HG03108 (cell line): ENCODE measurements at regions not wholly inside any gene's neighbourhood (a gene's known extent, or its start where the extent isn't known, plus 50 kb on each side); places are given as distances from the start of the nearest gene placed in this dataset.

Experiments
- ATAC-seq: cut with Tn5 transposase; IDR thresholded peaks from one replicate; pipeline ENCODE4 v1.9.1; 2021; ENCODE audit warnings: moderate library complexity; ENCODE audit not compliant: unreplicated experiment

DNA sequence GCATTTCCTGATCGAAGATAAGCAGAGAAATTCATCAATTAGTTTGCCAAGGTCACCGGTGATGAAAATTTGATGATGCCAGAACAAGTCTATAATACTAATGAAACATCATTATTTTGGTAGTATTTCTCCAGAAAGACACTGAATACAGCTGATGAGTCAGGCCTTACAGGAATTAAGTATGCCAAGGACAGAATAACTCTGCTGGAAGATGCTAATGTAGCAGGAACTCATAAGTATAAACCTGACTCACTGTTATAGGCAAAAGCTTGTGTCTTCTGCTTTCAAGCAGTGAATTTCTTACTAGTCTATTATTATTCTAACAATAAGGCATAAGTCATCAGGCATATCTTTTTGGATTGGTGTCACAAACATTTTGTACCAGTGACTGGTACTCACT is 1825.1 kb upstream of the IGFBP7 start:
- ATAC-seq, result no peak

DNA sequence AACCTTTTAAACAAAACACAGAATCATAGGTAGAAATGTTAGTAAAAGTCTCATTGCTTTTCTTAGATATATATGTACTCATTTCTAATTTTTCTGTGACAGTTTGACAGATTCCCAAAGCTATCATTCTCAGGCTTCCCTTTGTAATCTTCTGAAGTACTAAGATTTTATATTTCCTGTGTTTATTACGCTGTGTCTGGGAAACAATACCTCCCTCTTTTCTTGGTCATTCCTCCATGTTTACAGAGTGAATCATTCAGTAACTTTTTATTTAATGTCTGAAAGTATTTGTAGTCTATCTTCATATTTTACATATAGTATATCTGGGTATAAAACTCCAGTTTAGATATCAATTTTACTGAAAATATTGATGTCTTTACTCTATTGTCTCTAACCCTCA is 1826.3 kb upstream of the IGFBP7 start:
- ATAC-seq, result no peak

DNA sequence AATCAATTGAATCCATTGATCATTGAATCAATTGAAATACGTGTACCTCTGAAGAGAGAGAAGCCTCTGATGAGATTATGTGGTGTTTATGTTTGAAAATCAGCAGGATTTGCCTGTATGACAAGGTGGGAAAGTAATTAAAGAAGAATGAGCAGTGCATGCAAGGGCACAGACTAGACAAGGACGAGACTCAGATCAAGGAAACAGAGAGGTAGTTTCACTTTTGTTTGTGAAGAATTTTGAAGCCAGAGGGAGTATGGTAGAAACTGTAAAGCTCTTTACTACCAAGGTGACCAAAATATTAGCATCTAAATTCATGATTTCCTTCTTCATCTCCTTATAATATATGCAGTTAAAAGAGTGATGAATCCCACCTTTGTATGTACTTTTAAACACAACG is 1830.0 kb upstream of the IGFBP7 start:
- no peak for ATAC-seq

DNA sequence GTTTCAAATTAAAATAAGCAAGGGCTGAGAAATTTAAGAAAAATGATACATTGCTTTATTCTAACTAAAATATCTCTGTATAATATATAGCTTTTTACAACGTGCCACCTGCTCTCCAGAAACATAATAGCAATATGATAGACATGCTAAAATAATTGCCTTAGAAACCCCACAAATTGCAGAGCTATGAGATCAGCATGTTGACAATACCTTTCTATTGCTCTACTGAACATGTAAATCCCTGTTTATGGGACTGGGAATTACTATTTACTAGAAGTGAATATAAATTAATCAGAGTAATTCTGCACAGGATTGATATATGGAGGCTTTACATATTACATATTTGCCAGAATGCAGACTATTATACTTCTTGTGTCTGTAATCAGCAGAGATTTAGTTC is 1831.1 kb upstream of the IGFBP7 start:
- ATAC-seq, result no peak

DNA sequence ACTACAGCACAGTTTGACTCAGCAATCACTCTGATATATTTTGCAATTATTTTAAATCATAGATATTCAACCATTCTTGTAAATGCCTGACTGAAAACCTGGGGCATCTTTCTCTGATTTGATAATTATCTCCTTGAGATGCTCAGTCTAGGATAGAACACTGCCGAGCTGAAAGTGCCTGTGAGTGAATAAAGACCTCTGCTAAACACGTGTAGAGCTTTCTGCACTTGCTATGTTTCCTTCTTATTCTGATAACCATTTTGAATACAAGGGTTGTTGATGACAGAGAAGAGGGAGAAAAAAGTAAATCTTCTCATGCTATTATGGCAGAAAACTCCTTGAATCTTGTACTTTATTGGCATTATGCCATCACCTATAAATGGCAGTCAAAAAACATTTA is 1843.4 kb upstream of the IGFBP7 start:
- ATAC-seq, result no peak

DNA sequence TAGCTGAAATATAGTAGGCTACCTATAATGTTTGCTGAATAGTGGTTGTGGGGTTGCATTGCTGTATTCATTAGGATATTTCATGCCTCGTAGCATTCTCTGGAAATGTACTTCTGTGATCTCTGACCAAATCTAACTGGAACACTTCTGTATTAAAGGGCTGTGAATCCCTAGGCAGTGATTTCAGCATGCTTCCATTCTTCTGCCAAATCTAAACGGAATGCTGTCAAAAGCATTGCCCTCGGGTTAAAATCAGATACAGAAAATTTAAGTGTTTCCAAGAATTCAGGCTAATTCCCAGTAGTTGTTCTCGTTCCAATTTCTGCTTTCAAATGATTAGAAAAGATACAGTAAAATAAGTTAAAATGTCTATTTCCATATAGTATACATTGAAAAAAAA is 1847.5 kb upstream of the IGFBP7 start:
- no peak for ATAC-seq

DNA sequence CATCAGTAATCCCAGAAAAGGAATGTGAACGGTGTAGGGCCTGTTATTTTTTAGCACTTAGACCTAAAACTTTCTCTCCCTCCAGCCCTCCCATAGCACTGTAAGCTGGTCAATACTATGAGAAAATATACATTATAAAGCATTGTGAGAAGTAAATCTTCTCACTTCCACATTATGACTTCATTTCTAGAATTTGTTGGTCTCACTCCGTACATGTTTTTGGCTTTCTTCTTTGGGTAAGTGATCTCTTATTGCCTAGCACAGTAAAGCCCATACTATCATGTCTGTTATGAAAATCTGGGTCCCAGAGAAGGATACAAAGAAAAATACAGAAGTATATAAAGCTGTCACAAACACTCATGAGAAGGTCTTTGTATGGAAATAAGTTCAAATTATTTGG is 1851.1 kb upstream of the IGFBP7 start:
- no peak for ATAC-seq

DNA sequence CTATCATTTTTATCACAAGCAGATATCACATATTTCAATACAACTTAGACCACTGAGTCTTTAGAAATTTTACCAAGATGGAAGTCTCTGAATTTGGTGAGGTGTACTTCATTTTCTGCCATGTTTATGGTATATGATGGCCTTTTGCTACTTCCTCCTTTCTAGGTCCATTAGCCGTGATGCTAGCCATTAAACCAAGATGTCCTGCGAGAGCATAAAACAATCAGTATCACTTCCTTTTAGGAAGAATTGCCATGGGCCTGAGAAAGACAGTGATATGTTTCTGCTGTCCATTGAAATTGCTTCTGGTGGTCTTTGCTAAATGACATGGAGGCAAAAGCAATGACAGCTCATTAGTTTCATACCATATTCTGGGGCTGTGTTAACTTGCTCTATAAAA is 1851.7 kb upstream of the IGFBP7 start:
- ATAC-seq, result no peak

DNA sequence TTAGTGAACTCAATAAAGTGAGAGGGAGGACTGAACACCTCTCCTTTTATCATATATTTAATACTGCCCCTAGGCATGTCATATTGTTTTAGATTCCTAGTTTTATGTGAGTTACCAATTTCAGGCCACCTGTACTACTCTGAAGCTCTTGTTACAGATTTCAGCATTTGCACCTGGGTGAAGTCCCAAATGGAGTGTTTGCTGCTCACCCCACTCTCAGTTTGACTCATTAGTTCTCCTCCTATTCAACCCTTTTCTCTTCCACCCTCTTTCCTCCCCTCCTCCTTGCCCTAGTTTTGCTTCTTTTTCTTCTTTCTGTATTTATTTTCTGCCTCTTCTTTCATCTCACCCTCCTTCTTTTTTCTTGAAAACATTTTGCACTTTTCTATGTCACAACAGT is 1852.2 kb upstream of the IGFBP7 start:
- no peak for ATAC-seq

DNA sequence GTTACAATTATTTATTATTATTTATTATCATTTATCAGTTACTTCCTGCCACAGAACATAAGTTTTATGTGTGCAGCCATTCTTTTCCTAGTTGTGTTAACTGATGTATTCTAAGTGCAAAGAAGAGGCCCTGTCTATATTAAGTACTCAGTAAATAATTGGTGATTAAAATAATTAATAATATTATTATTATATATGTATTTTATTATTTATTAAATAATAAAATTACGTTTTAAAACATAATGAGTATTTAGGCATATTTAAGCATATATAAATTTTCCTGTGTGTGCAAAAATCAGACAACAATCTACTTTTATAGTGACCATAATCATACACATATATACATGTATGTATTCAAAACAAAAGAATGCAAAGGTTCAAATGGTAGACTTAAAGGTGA is 1871.6 kb upstream of the IGFBP7 start:
- no peak for ATAC-seq

DNA sequence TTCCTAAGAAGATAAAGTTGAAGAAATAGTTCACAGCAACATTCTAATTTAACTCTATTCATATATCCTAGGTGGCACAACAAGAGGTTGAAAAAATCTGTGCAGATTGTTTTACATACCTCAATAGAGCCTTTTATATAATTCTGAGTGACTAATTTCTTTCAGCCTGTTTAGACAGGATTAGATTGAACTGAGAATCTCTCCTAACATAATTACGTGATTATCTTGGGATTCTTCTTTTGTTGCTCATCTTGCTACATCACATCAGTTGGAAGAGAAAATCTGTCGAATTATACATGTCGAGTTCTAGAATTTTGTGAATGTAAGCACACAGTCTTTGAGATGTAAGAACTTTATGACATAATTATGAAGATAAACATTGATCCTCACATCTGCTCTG is 1873.7 kb upstream of the IGFBP7 start:
- no peak for ATAC-seq

DNA sequence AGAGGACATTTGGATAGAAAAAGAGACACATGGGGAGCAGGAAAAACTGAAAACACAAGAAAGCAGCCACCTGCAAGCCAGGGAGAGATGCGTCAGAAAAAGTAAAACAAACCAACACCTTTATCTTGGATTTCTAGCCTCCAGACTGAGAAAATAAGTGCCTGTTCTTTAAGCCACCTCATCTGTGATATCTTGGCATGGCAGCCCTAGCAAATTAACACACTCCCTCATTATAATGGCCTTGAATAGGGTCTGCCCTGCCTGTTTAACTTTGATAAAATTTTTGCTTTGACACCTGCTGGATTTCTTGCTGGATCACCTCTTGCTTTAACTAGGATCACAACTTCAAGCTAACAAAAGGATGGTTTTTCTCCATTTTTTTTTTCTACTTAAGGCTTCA is 1892.0 kb upstream of the IGFBP7 start:
- ATAC-seq, result no peak

DNA sequence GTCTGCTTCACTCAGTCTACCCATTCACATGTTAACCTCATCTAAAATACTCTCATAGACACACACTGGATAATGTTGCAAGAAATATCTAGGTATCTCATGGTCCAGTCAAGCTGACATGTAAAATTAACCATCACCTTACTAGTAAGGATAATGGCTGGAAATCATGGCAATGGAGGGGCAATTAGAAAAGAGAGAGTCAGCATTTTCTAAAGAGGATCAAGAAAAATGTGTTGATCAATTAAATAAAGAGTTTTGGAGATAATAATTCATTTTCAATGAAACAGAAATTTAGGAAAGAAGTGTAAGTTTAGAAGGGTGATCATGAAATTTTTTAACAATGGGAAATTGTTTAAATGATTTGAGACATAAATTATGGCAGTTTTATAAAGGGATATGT is 1914.1 kb upstream of the IGFBP7 start:
- ATAC-seq, result no peak

DNA sequence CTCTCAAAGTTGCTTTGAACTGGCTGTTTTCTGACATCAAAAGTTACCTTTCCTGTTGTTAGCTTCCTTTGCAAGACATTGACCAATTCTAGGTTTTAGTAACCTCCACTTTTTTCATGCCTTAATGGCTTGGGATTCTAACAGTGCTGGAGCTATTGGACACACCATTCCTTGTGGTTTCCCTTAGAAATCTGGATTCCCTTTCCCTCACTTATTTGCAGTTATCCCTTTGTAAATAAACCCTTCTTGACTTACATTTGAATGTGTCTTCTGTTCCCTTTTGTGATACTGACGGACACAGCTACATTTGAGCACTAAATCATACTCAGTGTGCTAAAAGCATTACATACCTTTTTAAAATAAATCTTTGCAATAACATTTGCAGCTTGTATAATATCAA is 1927.6 kb upstream of the IGFBP7 start:
- ATAC-seq, result no peak

DNA sequence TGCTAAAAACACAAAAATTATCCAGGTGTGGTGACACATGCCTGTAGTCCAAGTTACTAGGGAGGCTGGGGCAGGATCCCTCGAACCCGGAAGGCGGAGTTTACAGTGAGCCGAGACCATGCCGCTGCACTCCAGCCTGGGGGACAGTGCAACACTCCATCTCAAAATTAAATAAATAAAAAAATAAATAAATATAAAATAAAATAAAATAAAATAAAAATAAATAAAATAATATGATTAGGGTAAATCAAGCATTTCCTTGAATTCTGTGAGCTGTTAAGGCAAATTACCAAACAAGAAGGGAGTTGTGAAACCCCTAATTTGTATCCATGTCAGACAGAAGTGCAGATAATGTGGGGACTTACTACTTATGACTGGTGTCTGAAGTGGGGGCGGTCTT is 1928.9 kb upstream of the IGFBP7 start:
- ATAC-seq, result no peak

DNA sequence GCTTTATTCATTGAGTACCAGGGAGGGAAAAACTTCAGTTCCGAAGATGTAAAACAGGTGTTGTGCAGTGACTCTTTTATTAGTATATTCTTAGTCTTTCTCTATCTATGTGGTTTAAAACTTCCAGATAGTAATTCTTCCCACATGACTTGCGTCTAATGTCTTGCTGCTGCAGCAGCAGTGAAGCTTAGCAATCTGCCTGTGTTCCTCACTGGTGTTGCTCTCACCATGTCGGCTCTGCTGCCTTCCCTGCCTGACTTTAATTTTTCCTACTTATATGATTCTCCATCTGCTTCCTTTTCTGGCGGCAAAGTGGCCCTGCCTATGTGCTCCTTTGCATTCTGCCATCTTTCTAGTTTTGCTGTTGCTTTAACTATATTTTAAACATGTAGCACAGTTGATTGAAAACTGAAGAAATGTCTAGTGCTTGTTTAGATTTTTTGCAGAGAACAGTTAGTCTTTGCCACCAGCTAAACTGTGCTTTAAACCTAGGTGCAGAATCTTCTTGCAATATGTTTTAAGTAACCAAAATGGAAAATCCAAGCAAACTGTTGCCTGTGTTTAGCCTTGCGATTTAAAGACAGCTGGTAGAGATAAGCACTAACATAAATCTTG is 1934.2 kb upstream of the IGFBP7 start:
- ATAC-seq, result no peak

DNA sequence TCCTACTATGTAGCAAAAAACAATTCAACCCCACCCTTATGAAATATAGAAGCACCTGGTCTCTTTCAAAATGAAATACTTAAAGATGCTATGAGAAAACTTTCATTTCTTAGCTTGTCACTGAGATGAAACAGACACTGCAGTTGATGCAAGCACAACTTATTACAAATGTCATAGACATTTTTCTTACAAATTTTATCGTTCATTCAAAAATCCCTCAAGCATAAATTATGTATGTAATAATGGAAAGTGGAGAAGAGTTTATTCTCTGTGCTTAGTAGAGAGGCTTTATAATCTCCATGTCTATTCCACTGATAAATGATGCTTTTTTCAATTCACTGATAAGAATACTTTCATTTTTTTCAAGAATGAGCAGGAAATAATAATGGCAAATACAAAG is 1943.9 kb upstream of the IGFBP7 start:
- ATAC-seq, result no peak

DNA sequence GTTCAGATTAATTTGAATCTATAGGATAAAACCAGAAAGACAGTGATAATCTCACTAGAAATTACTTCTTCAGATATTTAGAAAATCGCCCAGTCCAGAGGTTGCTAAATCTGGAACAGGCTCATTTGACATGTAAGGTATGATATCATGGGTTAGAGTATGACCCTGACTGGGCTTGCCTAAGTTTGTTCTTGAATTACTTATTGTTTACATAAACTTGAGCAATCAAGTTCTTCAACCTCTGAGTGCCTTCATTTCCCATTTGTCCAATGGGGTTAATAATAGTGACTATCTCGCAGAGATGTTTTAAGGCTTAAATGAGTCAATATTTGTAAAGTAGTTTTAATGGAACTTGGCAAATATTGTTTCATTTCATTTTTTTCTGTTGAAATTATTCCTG is 1947.6 kb upstream of the IGFBP7 start:
- no peak for ATAC-seq

DNA sequence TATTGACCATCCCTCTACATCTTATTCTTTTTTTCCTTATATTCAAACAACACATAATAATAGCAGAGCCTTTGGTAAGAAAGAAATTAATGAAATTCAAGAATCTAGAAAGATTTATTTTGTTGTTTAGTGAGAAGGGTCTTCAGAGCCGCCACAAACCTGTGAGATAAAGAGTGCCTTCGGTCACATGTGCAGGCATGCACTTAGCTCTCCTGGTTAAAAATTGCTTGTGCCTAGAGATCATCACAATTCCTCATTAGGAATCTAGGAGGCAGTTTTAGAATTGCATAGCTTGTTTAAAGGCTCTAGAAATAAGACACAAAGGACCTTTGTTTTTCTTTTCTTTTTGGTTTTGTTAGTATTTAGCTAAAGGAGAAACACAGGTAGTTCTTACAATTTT is 1948.4 kb upstream of the IGFBP7 start:
- no peak for ATAC-seq

DNA sequence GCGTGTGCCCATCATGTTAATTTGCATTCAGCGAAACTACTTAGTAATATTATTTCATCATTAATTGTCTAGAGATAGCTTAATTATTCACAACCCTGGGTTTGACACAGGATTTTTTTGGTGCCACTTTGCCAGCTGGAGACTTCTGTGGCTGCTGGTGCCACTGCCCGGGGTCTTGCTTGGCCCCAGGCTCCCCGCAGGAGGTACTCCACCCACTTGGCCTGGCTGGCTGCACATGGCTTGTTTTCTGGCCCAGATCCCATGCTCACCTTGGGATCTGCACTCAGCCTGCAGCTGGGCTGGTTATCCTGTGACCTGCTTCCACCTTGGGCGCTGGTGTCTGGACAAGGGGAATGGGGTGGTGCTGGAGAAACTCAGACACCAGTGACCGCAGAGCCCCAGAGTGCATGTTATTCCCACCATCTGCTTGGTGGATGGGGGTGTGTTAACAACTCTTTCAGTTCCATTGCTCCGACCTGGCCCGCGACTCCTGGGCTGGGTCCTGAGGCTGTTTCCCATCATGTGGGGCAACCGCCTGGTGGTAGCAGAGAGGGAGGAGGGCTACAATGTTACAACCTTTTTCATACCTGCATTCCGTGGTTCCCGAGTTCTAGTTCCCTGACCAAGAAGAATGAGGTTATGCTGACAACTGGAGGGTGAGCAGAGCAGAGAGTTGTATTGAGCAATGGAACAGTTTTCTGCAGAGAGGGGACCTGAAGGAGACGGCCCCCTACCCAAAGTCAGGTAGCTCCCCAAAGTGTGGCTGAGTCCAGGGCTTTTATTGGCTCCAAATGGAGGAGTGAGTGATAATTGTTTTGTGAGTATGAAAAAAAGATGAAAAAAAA is 1950.0 kb upstream of the IGFBP7 start:
- no peak for ATAC-seq

DNA sequence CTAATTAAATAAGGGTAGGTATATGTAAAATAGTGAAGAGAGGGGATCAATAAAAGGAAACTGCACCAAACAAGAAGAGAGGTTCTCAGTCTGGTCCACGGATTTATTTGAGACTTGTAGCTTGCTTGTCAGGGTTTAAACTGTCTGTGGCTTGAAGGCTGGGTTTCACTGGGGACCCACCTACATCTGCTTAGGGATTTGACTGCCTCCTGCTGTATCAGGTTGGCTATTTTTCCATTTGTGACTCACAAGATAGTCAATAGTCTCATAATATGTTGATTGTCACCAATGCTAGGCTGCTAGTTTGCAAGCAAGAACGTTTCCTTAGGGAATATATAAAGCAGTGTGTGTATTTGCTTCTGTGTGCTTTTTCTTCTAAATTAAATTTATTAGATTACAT is 1950.7 kb upstream of the IGFBP7 start:
- no peak for ATAC-seq

DNA sequence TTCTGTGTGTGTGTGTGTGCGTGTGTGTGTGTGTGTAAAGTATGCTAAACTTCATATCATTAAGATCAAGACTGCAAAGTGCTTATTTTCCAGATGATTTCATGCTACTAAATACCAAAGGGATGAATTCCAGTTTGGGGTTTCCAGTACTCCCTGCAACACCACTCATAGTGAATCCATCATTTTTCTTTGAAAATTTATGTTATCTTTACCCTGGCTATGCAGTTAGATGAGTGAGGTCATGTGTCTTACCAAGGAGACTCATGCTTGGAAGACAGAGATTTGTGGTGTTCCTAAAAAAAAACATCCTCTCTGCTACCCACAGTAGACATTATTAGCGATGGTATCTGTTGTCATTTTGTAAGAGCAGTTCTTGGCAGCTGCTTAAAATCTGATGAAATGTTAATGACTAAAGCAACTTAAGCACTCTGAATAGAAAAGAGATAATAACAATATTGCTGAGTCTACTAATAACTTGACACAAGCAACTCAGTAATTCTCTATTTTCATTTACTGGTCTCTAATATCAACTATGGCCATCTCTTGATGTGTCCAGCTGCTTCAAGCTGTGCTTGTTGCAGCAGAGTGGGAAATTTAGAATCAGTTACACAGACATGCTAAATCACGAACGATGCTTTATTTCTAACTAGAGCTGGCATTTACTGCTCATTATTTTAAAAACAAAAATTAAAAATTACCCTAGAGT is 1953.0 kb upstream of the IGFBP7 start:
- ATAC-seq, result no peak
